Ecto neural progenitor cell (in vitro differentiated cells): ENCODE measurements at regions not wholly inside any gene's neighbourhood (a gene's known extent, or its start where the extent isn't known, plus 50 kb on each side); places are given as distances from the start of the nearest gene placed in this dataset.
A peak's percentile ranks its signal among the peaks of the same experiment; 100 is the strongest.

Experiments
- DNase-seq: peaks from one replicate; pipeline ENCODE4 v3.0.0-alpha.2; 2018; ENCODE audit warnings: low spot score

DNA sequence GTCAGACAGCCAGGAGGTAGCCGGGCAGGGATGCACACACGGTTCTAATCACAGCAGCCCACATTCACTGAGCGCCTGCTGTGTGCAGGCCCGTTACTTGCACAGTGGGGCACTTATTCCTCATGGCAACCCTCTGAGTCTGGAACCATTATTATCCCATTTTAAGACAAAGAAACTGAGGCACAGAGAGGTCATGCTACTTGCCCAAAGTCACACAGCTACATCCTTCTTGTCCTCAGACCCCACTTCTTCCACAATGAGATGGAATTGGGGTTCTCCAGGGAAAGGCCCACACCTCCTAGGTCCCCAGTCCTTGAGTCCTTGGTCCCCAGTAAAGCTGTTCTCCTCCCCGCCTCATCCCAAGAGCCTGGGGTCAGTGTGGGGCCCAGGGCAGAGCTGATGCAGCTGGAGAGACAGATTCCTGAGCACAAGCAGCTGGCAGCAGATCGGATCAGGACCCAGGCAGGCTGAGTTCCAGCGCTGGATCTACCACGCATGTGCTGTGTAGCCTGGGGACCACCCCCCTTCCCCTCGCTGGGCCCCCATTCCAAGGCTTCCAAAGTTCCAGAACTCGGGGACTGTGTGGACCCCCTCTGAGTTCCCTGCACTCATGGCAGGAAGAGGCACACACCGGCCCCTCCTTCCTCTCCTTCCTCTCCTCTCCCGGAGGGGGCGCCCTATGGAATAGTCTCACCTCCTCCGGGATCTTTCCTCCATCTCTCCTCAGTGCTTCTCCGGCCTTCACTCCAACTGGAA, 393.4 kb downstream of the MATN1 start:
- peak; percentile 42 for DNase-seq

- DNase-seq, result no peak
These were observed 394.1 kb downstream of the MATN1 start for GRCh38 chr1:30329263-30329753.

DNA sequence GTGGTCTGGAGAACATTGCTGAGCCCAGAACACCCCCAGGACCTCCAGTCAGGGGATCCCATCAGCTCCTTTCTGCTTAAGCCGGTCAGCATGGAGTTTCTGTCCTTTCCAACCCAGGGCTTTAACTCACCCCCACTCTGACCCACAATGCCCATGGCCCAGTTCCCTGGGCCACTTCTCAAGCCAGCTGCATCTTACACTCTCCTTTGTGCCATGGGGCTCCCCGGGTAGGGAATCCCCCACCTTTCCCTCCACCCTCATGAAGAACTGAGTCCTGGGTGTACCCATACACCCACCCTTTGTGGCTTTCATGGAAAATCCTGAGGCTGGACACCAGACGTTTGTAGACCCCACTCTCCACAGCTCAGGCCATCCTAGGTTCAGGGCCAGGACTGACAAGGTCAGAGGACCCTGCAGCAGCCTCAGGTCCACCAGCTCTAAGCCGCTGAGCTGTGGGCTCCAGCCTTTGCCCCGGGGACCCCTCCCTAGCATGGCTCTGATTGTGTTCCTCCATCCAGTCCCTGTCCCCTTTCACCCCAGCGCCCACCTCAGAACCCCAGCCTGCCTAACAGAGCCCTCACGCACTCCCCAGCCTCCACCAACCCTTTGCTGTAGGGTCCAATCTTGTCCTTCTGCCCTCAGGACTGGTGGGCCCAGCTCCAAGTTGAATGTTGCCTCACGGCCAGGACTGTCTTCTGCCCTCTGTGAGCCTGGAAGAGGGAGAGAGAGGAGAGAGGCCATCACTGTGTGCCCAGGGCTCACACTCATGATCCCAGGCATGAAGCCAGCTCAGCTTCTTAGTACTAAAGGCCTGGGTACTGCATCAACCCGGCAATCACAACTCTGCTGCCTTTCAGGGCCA, 394.8 kb downstream of the MATN1 start:
- peak; percentile 32 for DNase-seq

- DNase-seq, result no peak
These were observed 395.4 kb downstream of the MATN1 start for GRCh38 chr1:30328100-30328370.

GRCh38 chr1:30327370-30328099, 395.9 kb downstream of the MATN1 start:
- peak; percentile 24 for DNase-seq

DNA sequence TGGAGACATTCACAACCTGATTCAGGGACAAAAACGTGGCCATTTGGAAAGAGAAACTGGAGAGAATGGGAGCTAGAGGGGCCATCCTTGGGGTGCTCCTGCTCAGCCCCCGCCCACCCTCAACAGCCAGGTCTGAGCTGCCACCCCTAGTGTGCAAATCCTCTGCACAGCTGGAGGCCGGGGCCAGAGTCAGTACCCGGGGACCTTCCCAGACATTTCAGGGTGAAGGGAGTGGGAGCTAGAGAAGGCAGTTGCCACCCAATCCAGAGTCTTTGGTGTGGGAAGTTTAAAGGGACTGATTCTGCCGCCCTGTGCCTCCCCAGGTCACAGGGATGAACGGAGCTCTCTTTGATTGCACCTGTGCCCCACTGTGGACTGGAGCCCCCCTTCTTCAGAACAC, 397.4 kb downstream of the MATN1 start:
- peak; percentile 27 for DNase-seq

DNA sequence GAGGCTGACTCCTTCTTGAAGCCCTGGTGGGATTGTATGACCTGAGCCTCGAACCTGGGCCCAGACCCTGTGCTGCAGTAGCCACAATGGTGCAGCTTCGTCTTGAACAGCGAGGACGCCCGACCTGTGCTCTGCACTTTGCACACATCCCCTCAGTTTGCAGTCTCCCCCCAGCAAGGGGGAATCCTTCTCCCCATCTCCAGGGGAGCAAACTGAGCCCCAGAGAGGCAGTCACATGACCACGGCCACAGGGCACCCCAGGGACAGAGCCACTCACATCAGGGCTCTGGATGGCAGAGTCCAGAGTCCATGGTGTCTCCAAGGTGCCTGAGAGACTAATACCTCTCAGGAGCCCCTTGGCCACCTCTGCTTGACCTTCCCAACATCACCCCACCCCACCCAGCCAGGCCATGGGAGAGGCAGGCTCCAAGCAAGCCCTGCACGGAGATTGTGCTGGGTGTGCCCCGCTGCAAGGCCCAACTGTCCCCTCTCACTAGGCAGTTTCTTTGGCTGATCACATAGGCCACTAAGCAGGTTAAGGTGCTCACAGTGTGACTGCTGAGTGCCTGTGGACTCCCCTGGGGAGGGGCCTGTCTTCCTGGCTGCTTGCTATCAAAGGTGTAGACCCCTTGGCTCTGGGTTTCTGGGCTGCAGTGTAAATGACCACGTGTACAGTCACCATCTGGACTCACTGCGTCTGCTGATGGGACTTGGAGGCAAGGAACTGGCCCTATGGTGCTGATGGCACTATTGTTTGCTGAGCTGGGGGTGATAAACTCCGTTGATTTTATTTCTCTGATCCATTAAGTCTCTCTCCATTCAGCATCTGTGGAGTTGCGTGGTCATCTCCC, 398.1 kb downstream of the MATN1 start:
- DNase-seq, result peak; percentile 36

DNA sequence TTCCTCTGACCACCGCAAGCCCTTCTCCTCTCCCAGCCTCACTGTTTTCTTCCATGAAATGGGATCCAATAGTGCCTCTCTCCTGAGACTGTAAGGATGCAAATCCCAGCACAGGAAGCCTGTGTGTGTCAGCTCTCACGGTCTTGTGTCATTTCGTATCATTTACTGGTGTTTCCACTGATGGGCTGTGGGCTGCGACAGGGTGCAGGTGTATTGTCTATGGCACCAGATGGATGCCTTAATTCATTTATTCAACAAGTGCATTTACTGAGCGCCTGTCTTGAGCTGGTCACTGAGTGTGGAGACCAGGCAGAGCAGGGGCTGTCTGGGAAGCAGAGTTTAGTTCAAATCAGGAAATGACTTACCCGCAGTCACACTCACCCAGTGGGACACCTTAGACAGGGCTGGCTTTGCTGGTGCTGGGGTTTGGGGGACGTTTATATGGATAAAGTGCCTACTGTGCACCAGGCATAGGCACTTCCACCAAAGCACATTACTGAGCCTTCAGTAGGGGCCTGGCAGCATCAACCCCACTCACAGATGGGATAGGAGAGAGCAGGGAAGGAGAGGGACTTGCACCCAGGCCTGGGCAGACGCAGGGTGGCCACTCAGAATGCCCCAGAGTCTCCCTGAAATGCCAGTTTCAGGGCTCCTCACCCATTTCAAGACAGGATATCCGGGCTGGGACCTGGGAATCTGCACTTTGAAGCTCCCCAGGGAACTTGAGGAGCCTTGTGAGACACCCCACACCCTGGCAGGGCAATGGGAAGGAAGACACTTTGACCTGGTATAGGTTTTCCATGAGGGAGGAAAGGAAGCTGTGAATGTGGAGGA, 398.9 kb downstream of the MATN1 start:
- peak; percentile 9 for DNase-seq

- DNase-seq, result no peak
These were observed 399.5 kb downstream of the MATN1 start for GRCh38 chr1:30323841-30324240.

DNA sequence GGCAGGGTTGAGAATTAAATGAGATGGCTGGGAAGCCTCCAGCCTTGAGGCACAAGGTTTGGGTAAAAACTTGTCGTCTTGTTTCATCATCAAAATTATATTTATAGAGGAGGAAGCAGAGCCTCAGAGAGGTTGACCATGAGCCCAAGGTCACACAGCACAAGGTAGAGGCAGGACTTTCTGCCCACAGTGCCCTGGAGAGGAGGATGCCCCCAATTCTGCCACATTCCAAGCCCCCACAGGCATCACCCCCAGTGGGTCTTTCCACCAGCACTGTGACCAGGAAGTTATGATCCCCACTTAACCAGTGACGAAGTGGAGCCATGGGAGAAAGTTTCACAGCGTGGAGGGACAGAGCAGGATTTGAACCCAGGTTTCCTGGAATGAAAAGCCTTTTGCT, 400.0 kb downstream of the MATN1 start:
- peak; percentile 30 for DNase-seq

DNA sequence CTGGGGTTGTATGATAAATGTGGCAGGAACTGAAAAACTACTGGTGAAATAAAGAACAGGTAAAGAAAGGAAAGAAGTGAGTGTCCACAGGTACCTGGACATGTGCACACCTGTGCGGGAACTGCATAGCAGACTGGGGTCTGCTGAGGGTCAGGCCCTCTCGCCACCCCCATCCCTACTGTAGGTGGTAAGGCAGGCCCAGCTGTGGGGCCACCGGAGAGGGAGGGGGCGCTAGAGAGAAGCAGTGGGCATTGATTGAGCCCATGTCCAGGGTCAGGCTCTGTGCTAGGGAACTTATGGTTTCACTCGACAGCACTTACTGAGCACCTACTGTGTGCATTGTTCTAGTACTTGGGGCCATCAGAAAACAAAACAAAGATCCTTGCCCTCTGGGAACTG, 400.5 kb downstream of the MATN1 start:
- DNase-seq, result peak; percentile 41

- DNase-seq, result peak; percentile 33
These were observed 401.2 kb downstream of the MATN1 start for GRCh38 chr1:30321996-30322858.

- peak; percentile 12 for DNase-seq
These were observed 402.0 kb downstream of the MATN1 start for GRCh38 chr1:30321246-30321910.

- DNase-seq, result peak; percentile 36
These were observed 402.8 kb downstream of the MATN1 start for GRCh38 chr1:30320581-30320890.

GRCh38 chr1:30319765-30320580, 403.4 kb downstream of the MATN1 start:
- peak; percentile 26 for DNase-seq

DNA sequence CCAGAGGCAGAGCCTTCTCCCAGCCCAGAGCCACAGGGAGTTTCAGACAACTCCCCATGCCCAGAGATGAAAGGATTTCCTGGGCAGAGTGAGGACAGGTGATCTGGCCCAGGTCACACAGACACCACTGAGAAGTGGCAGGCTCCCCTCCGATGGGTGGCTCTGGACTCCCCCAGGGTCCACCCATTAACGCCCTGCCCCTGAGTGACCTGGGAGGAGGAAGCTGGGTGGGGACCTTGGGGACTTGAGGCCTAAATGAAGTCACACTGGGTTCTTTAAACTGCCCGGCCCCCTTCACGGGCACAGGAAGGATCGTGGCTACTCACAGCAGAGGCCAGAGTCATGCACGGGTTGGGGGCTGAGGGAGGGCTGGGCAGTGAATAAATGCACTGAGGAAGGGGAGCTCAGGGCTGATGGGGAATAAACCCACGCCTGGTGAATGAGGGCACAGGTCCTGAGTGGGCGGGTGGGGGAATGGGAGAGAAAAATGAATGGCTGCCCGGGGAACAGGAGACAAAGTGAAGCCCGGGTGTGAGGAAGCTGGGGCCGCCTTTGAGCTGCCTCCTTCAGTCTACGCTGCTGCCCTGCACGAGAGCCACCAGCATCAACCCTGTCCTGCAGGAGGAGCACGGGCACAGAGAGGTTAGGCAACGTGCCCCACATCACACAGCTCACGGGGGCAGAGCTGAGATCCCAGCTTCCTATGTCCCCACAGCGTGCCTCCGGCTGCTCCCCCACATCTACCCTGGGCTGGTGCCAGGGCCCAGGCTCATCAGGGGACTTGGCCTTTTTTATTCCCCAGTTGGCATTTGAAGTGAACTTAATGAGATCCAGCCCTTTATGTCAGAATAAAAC, 404.3 kb downstream of the MATN1 start:
- DNase-seq, result peak; percentile 34

GRCh38 chr1:30318413-30318812, 405.0 kb downstream of the MATN1 start:
- no peak for DNase-seq

GRCh38 chr1:30317921-30318320, 405.5 kb downstream of the MATN1 start:
- no peak for DNase-seq
